ENCODE measurements at regions not wholly inside any gene's neighbourhood (a gene's known extent, or its start where the extent isn't known, plus 50 kb on each side); places are given as distances from the start of the nearest gene placed in this dataset.

DNA sequence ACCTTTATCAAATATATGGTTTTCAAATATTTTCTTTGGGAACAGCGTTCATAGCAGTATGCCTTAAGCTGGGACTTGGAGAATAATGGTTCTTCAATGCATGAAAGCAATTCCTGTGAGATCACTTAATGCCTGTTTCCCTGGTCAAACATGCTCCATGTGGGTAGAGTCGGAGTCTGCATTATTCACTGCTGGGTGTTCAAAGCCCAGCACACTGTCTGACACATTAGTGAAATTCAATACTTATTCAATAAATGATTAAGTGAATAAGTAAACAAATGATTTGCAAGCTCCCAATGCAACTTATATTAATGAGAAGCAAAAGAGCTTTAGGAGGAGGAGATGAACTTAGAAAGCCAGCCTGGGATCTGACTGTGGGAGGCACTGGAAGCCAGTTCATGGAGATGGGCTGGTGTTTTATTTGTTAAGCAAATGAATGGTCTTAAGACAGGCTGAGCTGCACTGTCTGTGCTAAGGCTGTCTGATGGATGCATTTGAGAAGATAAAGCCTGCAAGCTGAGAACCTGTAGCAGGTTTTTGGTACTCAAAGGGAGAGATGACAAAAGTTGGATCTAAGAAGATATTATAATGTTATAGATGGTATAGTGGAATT lies 490.8 kb downstream of the MCTP2 start:
- TF ChIP-seq, protein P1, sequence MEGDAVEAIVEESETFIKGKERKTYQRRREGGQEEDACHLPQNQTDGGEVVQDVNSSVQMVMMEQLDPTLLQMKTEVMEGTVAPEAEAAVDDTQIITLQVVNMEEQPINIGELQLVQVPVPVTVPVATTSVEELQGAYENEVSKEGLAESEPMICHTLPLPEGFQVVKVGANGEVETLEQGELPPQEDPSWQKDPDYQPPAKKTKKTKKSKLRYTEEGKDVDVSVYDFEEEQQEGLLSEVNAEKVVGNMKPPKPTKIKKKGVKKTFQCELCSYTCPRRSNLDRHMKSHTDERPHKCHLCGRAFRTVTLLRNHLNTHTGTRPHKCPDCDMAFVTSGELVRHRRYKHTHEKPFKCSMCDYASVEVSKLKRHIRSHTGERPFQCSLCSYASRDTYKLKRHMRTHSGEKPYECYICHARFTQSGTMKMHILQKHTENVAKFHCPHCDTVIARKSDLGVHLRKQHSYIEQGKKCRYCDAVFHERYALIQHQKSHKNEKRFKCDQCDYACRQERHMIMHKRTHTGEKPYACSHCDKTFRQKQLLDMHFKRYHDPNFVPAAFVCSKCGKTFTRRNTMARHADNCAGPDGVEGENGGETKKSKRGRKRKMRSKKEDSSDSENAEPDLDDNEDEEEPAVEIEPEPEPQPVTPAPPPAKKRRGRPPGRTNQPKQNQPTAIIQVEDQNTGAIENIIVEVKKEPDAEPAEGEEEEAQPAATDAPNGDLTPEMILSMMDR (IDR thresholded peaks at IDR 0.05), result no peak
- no peak for TF ChIP-seq POLR2A (IDR thresholded peaks at IDR 0.05)

Data from body of pancreas (tissue), 4 donors.